ENCODE measurements at regions not wholly inside any gene's neighbourhood (a gene's known extent, or its start where the extent isn't known, plus 50 kb on each side); places are given as distances from the start of the nearest gene placed in this dataset.
A peak's percentile ranks its signal among the peaks of the same experiment; 100 is the strongest.
"Not testable (repeated sequence)": the region's sequence is repeated elsewhere in the genome, so short reads cannot be mapped to it uniquely, and the experiment has no call there.

DNA sequence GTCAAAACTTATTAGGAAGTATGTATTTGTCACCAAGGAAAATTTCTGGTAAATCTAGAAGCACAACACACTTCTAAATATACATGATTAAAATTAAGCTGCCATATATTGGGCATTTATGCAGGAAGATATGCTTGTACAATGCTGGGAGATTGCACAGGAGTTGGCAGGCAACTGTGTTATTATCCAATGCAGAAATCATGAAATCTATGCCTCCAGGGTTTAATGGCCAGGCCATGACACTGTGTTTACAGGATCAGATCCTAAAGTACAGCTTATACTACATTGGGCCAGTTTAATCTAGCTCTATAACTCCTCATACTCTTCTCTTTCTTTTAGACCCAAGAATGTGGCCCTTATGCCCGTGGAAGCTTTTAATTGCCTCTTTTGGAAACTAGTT lies 391.4 kb upstream of the DPH6 start:
- DNase-seq: no peak

DNA sequence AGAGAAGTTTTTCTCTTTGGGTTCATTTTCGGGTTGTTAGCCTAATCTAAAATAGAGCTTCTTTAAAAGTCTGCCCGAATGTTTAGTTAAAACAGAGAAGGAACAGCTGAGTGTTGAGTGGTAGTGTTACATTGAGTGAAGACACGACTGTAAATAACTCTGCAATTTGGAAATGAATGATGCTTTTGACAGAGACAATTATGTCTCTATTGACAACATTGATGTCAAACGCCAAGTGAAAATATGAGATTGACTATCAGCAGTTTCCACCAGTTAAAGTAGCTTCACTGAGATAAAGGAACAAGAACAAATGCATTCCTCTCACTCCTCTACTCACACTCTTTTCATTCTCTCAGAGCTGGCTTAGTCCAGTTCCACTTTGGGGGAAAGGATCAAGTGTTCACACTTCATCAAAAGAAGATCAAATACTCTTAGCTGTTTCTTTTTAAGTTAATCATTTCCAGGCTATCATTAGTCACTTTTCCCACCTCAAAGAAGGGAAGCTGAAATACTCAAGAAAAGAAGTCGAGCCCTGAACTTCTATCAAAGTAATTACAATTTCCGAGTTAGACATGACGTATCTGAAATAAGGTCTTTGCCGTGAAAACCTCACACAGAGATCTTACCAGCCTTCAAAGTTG lies 399.1 kb upstream of the DPH6 start:
- no peak for DNase-seq

DNA sequence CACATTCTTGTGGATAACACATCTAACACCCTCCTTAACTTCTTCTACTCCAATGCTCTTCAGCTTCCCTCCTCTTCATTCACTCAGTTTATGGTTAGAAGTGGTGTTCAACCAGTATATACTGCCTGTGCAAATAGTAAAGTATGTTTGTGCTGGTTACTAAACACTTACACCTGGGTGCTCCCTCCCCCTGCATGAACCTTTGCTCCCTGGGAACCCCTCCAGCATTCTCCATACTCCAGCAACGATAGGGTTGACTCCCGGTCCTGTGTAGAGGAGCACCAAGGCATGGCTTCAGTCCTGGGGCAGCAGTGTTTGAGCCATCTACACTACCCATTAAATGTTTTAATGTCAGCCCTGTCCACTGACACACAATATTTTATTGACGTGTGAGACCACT lies 407.5 kb upstream of the DPH6 start:
- no peak for DNase-seq

DNA sequence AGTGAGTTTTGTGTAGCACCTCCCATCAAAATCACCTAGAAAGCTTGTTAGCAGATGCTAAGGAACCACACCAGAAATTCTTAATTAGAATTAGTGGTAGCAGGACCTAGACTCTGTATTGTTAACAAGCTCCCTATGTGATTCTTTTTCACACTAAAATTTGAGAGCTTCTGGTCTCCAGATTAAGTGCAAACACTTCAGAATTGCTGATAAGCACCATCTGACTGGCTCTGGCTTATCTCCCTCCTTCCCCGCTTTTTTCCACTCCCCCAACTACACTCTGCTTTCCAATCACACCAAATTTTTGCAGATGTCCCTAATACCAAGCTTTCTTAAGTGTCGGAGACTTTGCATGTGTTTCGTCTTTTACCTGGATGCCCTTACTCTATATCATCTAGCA lies 410.1 kb upstream of the DPH6 start:
- no peak for DNase-seq

DNA sequence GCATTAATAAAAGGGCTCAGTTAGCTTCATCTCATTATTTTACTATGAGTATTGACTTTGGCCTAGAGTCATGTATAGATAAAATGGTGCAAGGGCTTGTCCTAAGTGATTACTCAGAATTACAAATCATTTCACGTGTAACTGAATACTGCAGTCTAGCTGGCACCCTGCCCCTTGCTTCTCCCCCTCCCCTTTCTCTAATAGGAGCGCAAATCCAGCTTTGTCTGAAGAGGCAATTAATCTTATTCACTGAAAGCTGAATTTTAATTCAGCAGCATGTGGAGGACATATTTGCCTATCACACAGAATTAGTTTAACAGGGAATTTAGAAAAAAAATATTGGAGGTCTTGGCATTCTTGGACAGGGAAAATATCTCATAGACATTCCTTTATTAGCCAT lies 412.1 kb upstream of the DPH6 start:
- peak; percentile 40 to 52 for DNase-seq

DNA sequence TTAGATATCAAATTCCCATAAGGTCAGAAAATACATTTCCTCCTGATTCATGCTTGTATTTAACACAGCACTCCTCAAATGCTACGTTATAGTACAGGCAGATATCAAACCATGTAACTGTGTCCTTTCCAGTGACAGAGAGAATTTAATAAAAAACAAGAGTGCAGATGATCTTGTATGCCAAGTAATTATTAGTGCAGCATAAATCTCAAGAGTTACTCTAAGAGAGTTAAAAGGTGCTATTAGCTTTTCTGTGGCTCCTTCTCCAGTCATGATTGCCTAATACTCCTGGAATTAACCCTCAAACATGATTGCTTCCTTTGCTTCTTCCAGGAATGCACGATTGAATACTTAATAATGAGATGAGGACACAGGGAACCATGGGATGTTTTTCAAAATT lies 413.0 kb upstream of the DPH6 start:
- DNase-seq: peak; percentile 3 to 31

DNA sequence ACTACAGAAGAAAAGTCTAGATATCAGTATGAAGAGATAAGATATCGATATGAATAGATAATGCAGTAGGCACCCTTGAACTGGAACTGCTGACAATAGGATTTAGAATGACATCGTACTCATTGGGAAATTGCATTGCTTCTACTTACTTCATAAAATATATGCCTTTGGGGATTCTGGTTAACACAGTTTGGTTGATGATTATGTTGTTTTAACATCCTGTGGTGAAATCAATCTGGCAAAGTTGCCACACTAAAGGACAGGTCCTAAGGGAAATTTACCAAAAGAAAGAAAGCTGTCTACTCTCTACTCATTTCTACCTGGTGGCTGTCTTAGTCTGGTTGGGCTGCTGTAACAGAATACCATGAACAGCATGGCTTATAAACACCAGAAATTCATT lies 417.4 kb upstream of the DPH6 start:
- no peak for DNase-seq

DNA sequence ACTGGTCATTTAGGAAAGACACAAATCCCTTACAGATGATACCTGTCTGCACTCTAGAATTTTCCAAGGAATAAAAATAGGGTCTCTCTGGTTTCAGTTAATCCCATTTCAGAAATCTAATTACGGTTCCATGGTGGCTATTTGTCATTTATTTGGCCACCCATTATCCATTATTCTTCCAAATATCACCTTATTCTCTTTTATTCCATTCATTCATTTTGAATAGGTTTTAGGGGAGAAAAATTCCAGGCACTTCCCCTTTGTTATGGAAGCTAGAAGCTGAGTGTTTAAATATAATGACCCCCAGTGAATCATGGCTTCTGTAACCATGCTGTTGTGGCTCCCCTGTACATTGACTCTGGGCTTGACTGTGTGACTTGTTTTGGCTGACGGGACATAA lies 420.8 kb upstream of the DPH6 start:
- DNase-seq: no peak

DNA sequence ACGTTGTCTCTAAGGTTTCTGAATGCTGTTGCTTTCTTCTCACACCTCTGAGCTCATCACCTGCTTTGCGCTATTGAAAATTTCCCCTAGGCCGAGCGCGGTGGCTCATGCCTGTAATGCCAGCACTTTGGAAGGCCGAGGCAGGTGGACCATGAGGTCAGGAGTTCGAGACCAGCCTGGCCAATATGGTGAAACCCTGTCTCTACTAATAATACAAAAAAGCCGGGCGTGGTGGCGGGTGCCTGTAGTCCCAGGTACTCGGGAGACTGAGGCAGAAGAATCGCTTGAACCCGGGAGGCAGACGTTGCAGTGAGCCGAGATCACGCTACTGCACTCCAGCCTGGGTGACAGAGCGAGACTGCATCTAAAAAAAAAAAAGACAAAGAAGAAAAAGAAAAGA lies 422.0 kb upstream of the DPH6 start:
- DNase-seq: not testable (repeated sequence)

DNA sequence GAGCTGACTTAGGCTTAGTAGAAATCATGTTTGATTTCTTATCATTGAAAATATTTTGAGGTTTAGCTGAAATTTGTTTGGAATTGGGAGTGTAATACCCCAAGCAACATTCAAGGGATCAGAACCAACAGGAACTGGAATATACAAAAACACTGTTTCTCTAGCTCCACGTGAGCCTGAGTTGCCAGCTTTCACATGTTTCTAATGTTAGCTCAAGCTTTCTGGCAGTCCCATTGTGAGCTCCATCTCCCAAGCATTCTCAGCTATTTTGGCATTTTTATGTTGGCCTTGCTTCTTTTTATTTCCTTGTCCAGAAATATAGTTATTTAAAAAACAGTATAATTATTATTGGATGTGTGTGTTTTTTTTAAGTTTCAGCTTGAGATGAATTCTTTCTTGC lies 427.1 kb upstream of the DPH6 start:
- no peak for DNase-seq

DNA sequence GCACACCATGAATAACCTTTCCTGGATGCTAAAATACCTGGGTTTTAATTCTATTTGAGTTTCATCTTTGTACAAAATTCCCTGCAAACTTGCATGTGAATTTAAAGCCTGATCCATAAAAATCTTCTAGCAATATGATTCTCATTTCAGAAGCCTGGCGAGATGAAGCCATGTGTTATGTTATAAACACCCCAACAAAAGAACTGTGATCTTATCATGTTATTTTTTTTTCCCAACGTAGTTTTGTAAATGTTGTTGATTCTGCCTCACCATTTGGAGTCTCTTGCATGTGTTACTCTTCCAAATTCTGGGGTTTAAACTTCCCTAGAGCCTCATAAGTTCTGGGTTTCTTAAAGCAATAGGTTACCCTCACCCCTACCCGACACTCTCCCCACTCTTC lies 428.1 kb upstream of the DPH6 start:
- DNase-seq: no peak

DNA sequence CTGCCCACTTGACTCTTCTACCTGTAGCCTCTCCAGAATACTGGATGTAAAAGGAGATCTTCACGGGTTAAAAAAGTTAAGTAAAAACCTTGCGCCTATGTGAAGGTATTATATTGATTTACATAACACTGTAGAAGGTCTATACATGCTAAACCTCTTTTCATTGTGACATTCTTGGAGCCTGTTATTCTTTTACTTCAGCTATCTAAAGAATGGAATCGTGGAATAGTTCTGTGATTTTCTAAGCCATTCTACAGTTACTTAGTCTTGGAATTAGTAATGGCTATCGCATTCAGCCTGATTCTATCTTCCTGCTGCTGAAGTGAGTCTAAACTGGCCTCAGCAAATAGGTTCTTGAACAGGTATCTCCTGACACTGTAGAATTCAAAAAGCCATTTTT lies 430.0 kb upstream of the DPH6 start:
- no peak for DNase-seq

DNA sequence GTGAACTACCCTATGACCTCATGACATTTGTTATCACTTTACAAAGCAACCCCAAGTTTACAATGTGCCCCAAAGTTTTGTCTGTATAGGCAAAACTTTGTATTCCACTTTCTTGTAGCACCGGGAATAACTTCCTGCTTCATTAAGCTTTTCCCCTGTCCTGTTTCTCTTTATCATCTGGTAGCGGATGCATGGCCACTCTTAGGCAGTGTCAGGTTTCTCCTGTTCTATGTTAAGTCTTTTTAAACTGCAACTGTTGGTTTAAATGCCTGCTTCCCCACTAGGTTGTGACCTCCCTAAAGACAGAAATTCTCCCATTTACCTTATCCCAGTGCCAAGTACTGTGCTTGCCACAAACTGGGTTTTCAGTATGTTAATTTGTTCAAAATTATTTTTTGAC lies 433.6 kb upstream of the DPH6 start:
- peak in 1 of 2 experiments; percentile 8 for DNase-seq

DNA sequence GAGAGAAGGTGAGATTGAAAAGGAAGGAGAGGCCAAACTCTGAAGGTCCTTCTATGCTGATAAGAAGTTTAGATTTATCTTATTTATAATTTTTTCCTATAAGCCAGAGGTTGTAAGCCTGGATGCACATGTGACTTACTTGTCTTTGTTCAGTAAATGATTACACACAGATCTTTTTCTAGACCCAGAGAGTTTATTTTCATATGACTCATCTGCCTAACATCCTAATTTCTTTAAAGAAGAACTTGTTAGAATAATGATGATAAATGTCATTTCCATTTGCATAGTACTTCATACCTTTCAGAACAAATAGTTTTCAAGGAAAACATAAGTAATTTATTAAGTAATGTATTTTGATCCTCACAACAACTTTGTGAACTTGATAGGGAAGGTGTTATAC lies 434.8 kb upstream of the DPH6 start:
- no peak for DNase-seq

DNA sequence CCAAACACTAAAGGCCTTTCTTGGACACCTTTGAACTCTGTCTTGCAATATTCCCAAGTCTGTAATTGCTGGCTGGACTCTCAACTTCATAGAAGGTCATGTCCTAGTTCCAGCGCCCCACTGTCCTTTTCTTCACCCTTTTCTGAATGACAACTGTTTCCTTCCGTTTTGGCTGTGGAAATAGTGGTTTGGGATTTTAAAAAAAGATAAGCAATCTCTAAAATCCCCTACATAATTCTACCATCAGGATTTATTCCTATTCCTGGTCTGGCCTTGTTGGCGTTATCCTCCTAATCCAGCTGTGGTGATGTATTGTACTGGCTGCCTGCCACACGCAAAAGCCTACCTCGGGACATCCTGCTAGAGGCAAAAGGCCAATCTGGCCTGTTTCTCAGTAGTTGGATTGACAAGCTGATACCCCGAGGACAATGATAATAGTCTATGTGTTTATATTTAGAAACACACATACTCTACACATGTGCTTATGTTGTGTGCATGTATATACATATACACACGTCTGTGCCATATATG lies 440.3 kb upstream of the DPH6 start:
- DNase-seq: no peak

DNA sequence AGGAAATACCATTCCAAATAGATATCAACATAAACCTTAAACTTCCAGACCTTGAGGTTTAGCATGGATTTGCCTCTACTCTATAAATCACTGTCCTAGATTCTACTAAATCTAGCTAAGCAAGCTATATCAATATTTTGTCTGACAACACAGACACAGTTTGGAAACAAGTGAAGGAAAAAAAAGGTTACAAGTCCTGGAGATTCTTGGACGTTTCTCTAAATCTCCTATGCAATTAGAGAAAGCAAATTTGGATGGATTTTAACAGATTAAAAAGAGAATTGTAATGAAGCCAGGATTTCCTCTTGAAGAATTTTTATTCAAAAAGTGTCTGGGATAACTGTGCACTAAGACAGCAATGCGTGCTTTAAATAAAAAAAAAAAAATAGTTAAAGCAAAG lies 441.1 kb upstream of the DPH6 start:
- no peak for DNase-seq

DNA sequence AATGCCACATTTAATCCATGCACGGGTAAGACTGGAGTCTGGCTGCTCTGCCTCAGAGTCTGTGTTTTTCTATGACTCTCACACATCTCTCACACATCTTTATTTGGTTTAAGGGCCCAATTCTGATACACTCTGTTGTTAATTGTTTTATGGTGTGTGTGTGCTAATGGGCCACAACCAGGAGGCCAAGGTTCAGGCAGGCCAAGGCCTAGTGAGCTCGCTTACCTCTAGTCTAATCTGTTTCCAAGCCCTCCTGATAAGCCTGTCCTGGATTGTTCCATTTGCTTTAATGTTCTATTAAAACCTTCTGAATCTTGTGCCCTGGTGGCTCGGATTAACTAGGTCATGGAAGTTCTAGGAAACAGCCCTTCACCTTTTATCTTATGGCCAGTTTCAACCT lies 445.4 kb upstream of the DPH6 start:
- DNase-seq: no peak

DNA sequence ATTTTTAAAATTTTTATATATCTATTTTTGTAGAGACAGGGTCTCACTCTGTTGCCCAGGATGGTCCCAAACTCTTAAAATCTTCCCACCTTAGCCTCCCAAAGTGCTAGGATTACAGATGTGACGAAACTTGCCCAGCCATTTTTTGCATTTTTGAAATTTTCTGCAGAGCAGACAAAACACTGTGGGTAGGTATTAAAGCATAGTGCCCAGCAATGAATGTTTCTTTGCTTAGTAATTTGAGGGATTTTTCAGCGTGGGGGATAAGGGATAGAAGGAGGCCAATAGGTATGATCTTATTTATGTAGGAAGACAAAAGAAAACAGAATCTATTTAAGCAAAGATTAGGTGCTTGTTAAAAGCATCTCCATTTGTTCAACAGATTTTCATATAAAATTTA lies 446.8 kb upstream of the DPH6 start:
- no peak for DNase-seq

DNA sequence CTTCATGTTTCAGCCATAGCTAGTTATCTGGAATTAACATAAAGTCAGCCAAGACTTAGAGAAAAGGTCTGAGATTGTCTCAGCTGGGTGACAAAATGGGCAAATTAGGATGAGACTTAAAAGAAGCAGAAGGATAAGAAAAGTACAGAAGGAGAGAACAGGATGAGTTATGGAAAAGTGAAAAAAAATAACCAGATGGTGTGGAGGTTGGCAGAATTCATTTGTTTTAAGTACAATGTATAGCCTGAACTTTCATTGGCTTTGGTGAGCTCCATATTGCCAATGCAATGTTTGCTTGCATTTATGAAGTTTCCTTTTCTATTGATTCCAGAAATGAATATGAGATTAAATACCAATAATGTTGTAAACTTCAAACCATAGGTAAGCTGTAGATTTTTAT lies 447.2 kb upstream of the DPH6 start:
- no peak for DNase-seq

DNA sequence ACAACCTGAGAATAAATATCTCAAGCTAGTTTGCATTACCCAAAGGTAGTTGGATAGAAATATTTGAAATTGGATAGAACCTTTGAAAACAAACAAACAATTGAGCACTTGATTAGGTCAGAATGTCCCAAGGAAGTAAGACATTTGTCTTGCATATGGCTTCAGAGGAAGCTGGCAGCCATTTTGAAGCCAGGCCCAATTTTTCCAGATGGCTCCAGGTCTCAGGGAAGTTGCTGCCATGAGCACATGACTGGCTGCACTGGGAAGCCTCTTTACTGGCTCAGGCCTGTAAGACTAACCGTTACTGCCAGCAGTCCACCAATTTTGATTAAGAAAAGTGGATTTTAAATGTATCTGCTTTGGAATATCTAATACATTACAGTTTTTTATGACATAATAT lies 448.9 kb upstream of the DPH6 start:
- DNase-seq: no peak

DNA sequence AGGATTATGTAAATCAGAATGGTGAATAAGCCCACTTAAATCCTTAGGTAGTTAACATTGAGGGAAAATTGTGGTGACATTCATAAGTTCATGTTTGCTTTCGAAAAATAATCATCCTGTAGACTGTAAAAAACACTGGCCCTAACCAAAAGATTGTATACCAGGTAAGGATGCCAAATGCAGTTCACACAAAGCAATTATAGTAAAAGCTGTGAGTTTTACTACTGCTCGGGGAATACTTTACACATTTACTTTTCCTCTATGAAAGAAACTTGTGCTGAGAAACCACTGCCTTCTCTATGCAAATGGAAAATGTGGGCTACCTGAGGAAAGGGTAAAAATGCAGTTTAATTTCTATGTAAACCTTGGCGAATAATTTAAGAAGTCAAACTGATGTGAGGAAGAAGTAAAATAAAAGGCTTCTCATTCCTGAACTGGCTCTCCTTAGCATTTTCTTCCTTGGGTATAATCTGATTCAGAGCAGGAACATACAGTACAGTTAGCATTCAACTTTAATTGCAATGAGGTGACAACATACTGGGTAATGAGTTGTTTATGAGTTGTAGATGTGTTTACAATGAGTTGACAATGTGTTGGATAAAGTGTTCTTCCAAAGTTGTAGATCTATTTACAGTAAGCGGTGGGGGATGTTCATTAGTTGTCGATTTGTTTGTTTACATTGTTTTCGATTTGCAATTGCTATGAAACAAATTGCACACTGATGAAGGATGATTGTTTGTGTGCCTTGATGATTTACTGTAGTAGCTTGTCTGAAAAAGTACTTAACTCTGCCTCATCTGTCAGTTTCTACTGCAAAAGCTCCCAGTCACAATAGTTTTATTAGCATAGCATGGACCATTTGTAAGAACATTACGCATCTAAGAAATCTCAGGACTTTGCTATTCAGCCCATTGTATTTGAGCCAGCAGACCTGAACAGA lies 453.0 kb upstream of the DPH6 start:
- DNase-seq: no peak

DNA sequence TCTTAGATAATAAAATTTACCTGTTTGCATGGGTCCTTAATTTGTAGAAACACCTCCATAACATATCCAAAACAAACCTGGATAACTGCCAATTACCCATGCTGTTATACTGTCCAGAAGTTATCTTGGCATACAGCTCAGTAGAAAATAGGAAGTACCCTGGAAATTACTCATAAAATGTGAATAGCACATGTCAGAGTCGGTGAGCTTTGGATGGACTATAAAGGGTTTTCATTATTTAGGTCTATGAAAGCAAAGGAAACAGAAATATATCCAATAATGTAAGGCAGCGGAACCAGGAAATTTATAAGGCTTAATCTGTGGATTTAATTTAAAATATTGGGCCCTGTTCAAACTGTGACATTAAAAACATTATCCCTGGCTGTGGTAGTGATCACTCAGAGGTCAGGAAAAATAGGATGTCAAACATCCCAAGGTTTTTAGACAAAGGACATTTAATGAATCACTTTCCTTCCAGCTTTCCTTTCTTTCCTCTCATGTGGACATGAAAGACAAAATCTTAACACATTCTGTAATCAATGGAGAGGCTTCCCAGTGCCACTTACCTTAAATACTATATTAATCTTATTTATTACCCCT lies 459.0 kb upstream of the DPH6 start:
- DNase-seq: no peak

DNA sequence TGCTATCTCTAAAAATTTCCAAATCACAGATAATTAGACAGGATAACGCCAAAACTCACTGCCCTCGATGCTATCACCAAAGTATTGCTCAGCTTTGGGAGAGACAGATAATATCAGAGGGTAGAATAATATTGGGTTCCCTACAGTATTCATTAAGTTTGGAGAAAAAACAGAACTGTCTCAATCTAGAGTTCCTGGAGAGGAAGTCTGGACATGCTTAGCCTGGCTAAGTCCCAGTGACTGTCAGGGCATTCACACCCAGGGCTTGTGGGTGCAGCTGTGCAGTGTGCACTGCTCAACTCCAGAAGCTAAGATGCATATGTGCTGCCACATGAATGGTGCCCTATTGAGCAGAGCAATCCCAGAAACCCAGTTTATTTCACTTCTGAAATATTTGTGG lies 459.6 kb upstream of the DPH6 start:
- no peak for DNase-seq

DNA sequence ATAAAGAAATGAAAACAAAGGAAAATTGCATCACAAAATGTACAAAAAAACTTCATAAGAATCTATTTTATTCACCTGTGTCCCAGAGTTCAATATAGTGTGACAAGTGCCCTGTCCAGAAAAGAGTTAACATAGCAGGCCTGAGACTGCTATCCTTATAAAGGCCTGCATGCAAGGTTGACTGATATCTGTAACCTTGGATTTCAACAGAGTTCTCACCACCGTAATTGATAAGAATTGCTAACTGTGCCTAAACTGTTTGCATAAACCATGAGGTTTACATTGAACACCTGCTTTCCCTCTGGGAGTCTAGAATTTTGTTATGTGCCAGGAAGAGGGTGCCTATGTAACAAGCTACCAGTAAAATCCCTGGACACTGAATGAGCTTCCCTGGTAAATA lies 461.7 kb upstream of the DPH6 start:
- no peak for DNase-seq
